ENCODE measurements at regions not wholly inside any gene's neighbourhood (a gene's known extent, or its start where the extent isn't known, plus 50 kb on each side); places are given as distances from the start of the nearest gene placed in this dataset.

- no peak overlapping the region for H3K4me2 ChIP-seq (ENCODE audit: low read length)
- no peak overlapping the region for H2BK5ac ChIP-seq (ENCODE audit: low read depth, low read length, poor library complexity)
- no peaks in the 10 kb centered on the region for H3K79me1 ChIP-seq (ENCODE audit: low read length)
- no peak overlapping the region for H4K8ac ChIP-seq (ENCODE audit: low read depth, low read length)
- H3K4ac ChIP-seq (ENCODE audit: low read depth, low read length), result no peak overlapping the region
- no peak overlapping the region for H2AK5ac ChIP-seq (ENCODE audit: low read length)
- no peak overlapping the region for H3K14ac ChIP-seq (ENCODE audit: low read length)
- no peak overlapping the region for H2BK12ac ChIP-seq (ENCODE audit: low read length)
- no peak overlapping the region for H3K23ac ChIP-seq (ENCODE audit: low read length)
- H3K9ac ChIP-seq (ENCODE audit: low read length), result no peak overlapping the region
- no peak overlapping the region for H3K4me3 ChIP-seq (ENCODE audit: low read depth, low read length)
- no peaks in the 10 kb centered on the region for H3K9me3 ChIP-seq (ENCODE audit: insufficient read depth, low read depth, low read length)
- no peaks in the 10 kb centered on the region for H3K36me3 ChIP-seq (ENCODE audit: control insufficient read depth in 1 of 2, insufficient read depth in 2 of 2, low read length in 2 of 2)
- no peak overlapping the region for H4K12ac ChIP-seq (ENCODE audit: low read depth, low read length)
- no peak overlapping the region for H2BK120ac ChIP-seq (ENCODE audit: insufficient read depth, low read length, poor library complexity)
- no peak overlapping the region for H2AFZ ChIP-seq (ENCODE audit: insufficient read depth, low read length, poor library complexity)
- no peaks in the 10 kb centered on the region for H3K4me1 ChIP-seq (ENCODE audit: control insufficient read depth in 1 of 2, insufficient read depth in 2 of 2, low read length in 2 of 2)
- H3K27me3 ChIP-seq (ENCODE audit: insufficient read depth, low read length), result no peaks in the 10 kb centered on the region
- H3K27ac ChIP-seq (ENCODE audit: low read depth, low read length), result no peak overlapping the region
- H4K91ac ChIP-seq (ENCODE audit: low read depth, low read length), result no peak overlapping the region
- no peaks in the 10 kb centered on the region for H3K79me2 ChIP-seq (ENCODE audit: control insufficient read depth, insufficient read depth, low read length, poor library complexity)
- no peak overlapping the region for H3K18ac ChIP-seq (ENCODE audit: low read length)
- no peak for DNase-seq
Measured at GRCh38 chr5:28903643-28904042, 1865.3 kb upstream of the CDH9 start.

DNA sequence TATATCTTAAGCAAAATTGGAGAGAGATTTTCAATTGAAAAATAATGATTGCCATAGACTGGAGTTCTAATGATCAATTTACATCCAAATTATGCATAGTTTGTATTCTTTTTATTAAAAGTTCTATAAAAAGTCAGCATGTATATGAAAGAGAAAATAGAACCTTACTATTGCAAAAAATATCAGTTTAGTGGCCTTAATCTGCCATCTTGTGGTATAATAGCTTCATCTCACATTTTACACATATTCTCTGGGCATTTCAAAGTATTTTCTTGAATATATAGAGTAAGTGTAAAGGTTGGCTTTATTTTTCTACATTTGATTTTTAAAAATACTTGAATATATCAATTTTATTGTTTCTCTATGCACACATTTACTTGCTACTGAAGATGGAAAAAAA is 1858.6 kb upstream of the CDH9 start:
- Histone ChIP-seq H3K9ac (ENCODE audit: low read length) (no peak overlapping the region), H3K23ac (ENCODE audit: low read length) (no peak overlapping the region), H4K91ac (ENCODE audit: low read depth, low read length) (no peak overlapping the region), H3K4ac (ENCODE audit: low read depth, low read length) (no peak overlapping the region), H3K14ac (ENCODE audit: low read length) (no peak overlapping the region), H4K12ac (ENCODE audit: low read depth, low read length) (no peak overlapping the region), H3K79me2 (ENCODE audit: control insufficient read depth, insufficient read depth, low read length, poor library complexity) (no peaks in the 10 kb centered on the region), H3K79me1 (ENCODE audit: low read length) (no peaks in the 10 kb centered on the region), H3K18ac (ENCODE audit: low read length) (no peak overlapping the region), H2AK5ac (ENCODE audit: low read length) (no peak overlapping the region), H4K8ac (ENCODE audit: low read depth, low read length) (no peak overlapping the region), H3K9me3 (ENCODE audit: insufficient read depth, low read depth, low read length) (no peaks in the 10 kb centered on the region), H3K36me3 (ENCODE audit: control insufficient read depth in 1 of 2, insufficient read depth in 2 of 2, low read length in 2 of 2) (no peaks in the 10 kb centered on the region), H2BK120ac (ENCODE audit: insufficient read depth, low read length, poor library complexity) (no peak overlapping the region), H3K27ac (ENCODE audit: low read depth, low read length) (no peak overlapping the region), H3K4me3 (ENCODE audit: low read depth, low read length) (no peak overlapping the region), H2BK5ac (ENCODE audit: low read depth, low read length, poor library complexity) (no peak overlapping the region), H2BK12ac (ENCODE audit: low read length) (no peak overlapping the region), H3K4me1 (ENCODE audit: control insufficient read depth in 1 of 2, insufficient read depth in 2 of 2, low read length in 2 of 2) (no peaks in the 10 kb centered on the region), H3K4me2 (ENCODE audit: low read length) (no peak overlapping the region), H3K27me3 (ENCODE audit: insufficient read depth, low read length) (no peaks in the 10 kb centered on the region), H2AFZ (ENCODE audit: insufficient read depth, low read length, poor library complexity) (no peak overlapping the region)
- DNase-seq, result no peak

- Histone ChIP-seq H3K23ac (ENCODE audit: low read length) (no peak overlapping the region), H3K4me3 (ENCODE audit: low read depth, low read length) (no peak overlapping the region), H3K27me3 (ENCODE audit: insufficient read depth, low read length) (no peaks in the 10 kb centered on the region), H4K91ac (ENCODE audit: low read depth, low read length) (no peak overlapping the region), H2AK5ac (ENCODE audit: low read length) (no peak overlapping the region), H3K18ac (ENCODE audit: low read length) (no peak overlapping the region), H4K12ac (ENCODE audit: low read depth, low read length) (no peak overlapping the region), H3K14ac (ENCODE audit: low read length) (no peak overlapping the region), H3K27ac (ENCODE audit: low read depth, low read length) (no peak overlapping the region), H3K4me1 (ENCODE audit: control insufficient read depth in 1 of 2, insufficient read depth in 2 of 2, low read length in 2 of 2) (no peaks in the 10 kb centered on the region), H3K79me1 (ENCODE audit: low read length) (no peaks in the 10 kb centered on the region), H2BK12ac (ENCODE audit: low read length) (no peak overlapping the region), H3K9ac (ENCODE audit: low read length) (no peak overlapping the region), H2BK5ac (ENCODE audit: low read depth, low read length, poor library complexity) (no peak overlapping the region), H3K4ac (ENCODE audit: low read depth, low read length) (no peak overlapping the region), H3K36me3 (ENCODE audit: control insufficient read depth in 1 of 2, insufficient read depth in 2 of 2, low read length in 2 of 2) (no peaks in the 10 kb centered on the region), H2AFZ (ENCODE audit: insufficient read depth, low read length, poor library complexity) (no peak overlapping the region), H3K4me2 (ENCODE audit: low read length) (no peak overlapping the region), H2BK120ac (ENCODE audit: insufficient read depth, low read length, poor library complexity) (no peak overlapping the region), H4K8ac (ENCODE audit: low read depth, low read length) (no peak overlapping the region), H3K79me2 (ENCODE audit: control insufficient read depth, insufficient read depth, low read length, poor library complexity) (no peaks in the 10 kb centered on the region), H3K9me3 (ENCODE audit: insufficient read depth, low read depth, low read length) (no peaks in the 10 kb centered on the region)
- DNase-seq, result no peak
- WGBS (ENCODE audit: extremely low coverage, insufficient coverage, insufficient read length), result no CpG with 5 or more reads among the region's 1 CpG
Measured at GRCh38 chr5:28880936-28881335, 1842.5 kb upstream of the CDH9 start.

GRCh38 chr5:28877050-28877449 is 1838.7 kb upstream of the CDH9 start:
- H3K9ac ChIP-seq (ENCODE audit: low read length), result no peak overlapping the region
- H3K4me1 ChIP-seq (ENCODE audit: control insufficient read depth in 1 of 2, insufficient read depth in 2 of 2, low read length in 2 of 2), result no peaks in the 10 kb centered on the region
- no peak overlapping the region for H3K18ac ChIP-seq (ENCODE audit: low read length)
- DNase-seq, result no peak
- no peaks in the 10 kb centered on the region for H3K36me3 ChIP-seq (ENCODE audit: control insufficient read depth in 1 of 2, insufficient read depth in 2 of 2, low read length in 2 of 2)
- no peaks in the 10 kb centered on the region for H3K27me3 ChIP-seq (ENCODE audit: insufficient read depth, low read length)
- H4K91ac ChIP-seq (ENCODE audit: low read depth, low read length), result no peak overlapping the region
- H3K14ac ChIP-seq (ENCODE audit: low read length), result no peak overlapping the region
- no peak overlapping the region for H4K12ac ChIP-seq (ENCODE audit: low read depth, low read length)
- no peak overlapping the region for H2BK12ac ChIP-seq (ENCODE audit: low read length)
- no peak overlapping the region for H3K4me2 ChIP-seq (ENCODE audit: low read length)
- H4K8ac ChIP-seq (ENCODE audit: low read depth, low read length), result no peak overlapping the region
- H3K4ac ChIP-seq (ENCODE audit: low read depth, low read length), result no peak overlapping the region
- H2AK5ac ChIP-seq (ENCODE audit: low read length), result no peak overlapping the region
- H3K79me2 ChIP-seq (ENCODE audit: control insufficient read depth, insufficient read depth, low read length, poor library complexity), result no peaks in the 10 kb centered on the region
- no peak overlapping the region for H2BK5ac ChIP-seq (ENCODE audit: low read depth, low read length, poor library complexity)
- no peak overlapping the region for H2AFZ ChIP-seq (ENCODE audit: insufficient read depth, low read length, poor library complexity)
- no peak overlapping the region for H3K23ac ChIP-seq (ENCODE audit: low read length)
- H3K4me3 ChIP-seq (ENCODE audit: low read depth, low read length), result no peak overlapping the region
- H3K9me3 ChIP-seq (ENCODE audit: insufficient read depth, low read depth, low read length), result no peaks in the 10 kb centered on the region
- no peak overlapping the region for H2BK120ac ChIP-seq (ENCODE audit: insufficient read depth, low read length, poor library complexity)
- no peak overlapping the region for H3K27ac ChIP-seq (ENCODE audit: low read depth, low read length)
- H3K79me1 ChIP-seq (ENCODE audit: low read length), result no peaks in the 10 kb centered on the region

- no peak overlapping the region for H2AK5ac ChIP-seq (ENCODE audit: low read length)
- no peak overlapping the region for H3K4me3 ChIP-seq (ENCODE audit: low read depth, low read length)
- no peak overlapping the region for H3K4me2 ChIP-seq (ENCODE audit: low read length)
- DNase-seq, result no peak
- H2BK120ac ChIP-seq (ENCODE audit: insufficient read depth, low read length, poor library complexity), result no peak overlapping the region
- H3K4me1 ChIP-seq (ENCODE audit: control insufficient read depth in 1 of 2, insufficient read depth in 2 of 2, low read length in 2 of 2), result no peaks in the 10 kb centered on the region
- no peaks in the 10 kb centered on the region for H3K9me3 ChIP-seq (ENCODE audit: insufficient read depth, low read depth, low read length)
- H4K12ac ChIP-seq (ENCODE audit: low read depth, low read length), result no peak overlapping the region
- H3K79me1 ChIP-seq (ENCODE audit: low read length), result no peaks in the 10 kb centered on the region
- H2BK5ac ChIP-seq (ENCODE audit: low read depth, low read length, poor library complexity), result no peak overlapping the region
- no peak overlapping the region for H4K91ac ChIP-seq (ENCODE audit: low read depth, low read length)
- H3K23ac ChIP-seq (ENCODE audit: low read length), result no peak overlapping the region
- no peak overlapping the region for H2BK12ac ChIP-seq (ENCODE audit: low read length)
- no peak overlapping the region for H3K4ac ChIP-seq (ENCODE audit: low read depth, low read length)
- H3K14ac ChIP-seq (ENCODE audit: low read length), result no peak overlapping the region
- H3K79me2 ChIP-seq (ENCODE audit: control insufficient read depth, insufficient read depth, low read length, poor library complexity), result no peaks in the 10 kb centered on the region
- WGBS (ENCODE audit: extremely low coverage, insufficient coverage, insufficient read length), result no CpG with 5 or more reads among the region's 2 CpGs
- H3K9ac ChIP-seq (ENCODE audit: low read length), result no peak overlapping the region
- H3K18ac ChIP-seq (ENCODE audit: low read length), result no peak overlapping the region
- no peaks in the 10 kb centered on the region for H3K36me3 ChIP-seq (ENCODE audit: control insufficient read depth in 1 of 2, insufficient read depth in 2 of 2, low read length in 2 of 2)
- H3K27me3 ChIP-seq (ENCODE audit: insufficient read depth, low read length), result no peaks in the 10 kb centered on the region
- H4K8ac ChIP-seq (ENCODE audit: low read depth, low read length), result no peak overlapping the region
- no peak overlapping the region for H2AFZ ChIP-seq (ENCODE audit: insufficient read depth, low read length, poor library complexity)
- H3K27ac ChIP-seq (ENCODE audit: low read depth, low read length), result no peak overlapping the region
Measured at GRCh38 chr5:28864006-28864405, 1825.6 kb upstream of the CDH9 start.
